ENCODE measurements at regions not wholly inside any gene's neighbourhood (a gene's known extent, or its start where the extent isn't known, plus 50 kb on each side); places are given as distances from the start of the nearest gene placed in this dataset.

DNA sequence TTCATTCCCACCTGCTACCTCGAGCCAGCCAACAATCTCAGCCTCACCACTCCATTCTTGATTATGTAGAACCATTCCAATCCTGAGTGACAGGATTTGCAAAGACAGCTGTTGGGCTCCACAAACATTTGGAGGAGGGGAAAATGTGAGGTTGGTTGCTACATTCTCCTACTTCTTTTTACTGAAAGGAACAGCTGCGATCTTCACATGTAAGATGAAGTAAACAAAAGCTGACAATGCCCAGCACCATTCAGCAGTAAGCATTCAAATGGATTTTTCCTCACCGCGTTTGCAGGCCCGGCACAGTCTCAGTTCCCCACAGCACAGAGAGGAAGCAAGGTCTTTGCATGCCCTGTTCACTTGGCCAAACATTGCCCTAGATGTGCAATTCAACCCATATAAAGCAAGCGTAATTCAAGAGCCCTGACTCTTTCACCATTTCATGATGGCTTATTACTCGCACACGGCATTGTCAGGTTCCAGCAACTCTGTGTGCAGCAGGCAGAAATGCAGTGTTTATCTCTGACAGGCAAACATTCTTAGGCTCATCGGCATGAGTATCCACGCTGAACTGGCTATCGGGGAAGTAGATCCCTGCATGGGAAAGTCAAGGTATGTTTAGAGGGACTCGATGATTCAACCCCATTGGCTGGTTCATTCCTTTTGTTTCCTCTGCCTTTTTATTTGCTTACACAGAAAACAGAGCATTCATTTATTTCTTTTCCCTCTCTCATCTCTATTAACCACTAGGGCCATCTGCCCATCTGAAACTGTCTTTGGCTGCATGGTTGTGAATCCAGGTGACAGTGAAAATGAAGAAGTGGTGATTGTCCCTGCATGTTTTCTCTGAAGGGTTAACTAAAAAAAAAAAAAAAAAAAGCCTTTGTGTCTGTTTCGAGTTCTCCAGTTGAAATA, 236.1 kb upstream of the PLEKHG7 start:
- Histone ChIP-seq H2AFZ (ENCODE audit: low read length) (peak overlapping the region; percentile 65), H3K4me1 (ENCODE audit: low read length) (peaks cover 88% of the 10 kb centered on the region)

DNA sequence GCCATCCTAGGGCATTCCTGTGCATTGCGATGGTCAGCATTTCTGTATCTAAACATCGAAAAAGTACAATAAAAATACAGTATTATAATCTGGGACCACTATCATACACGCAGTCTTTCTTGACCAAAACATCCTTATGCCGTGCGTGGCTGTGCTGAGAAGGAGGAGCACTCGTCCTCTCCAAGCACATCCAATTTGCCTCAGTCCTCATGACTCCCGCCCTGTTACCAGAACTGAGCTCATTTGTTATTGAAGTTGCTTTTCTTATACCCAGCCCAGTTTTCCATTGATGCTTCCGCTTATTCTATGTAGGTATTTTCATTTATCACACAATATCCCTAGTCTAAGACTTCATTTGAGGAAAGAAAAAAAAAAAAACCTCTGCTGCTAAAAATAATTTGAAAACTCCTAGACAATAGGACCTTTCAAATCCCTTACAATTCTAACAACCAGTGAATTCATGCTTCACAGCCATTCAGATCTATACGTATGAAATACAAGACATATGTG, 236.9 kb upstream of the PLEKHG7 start:
- Histone ChIP-seq H3K27ac (ENCODE audit: low read length) (peak overlapping the region; percentile 97), H3K9me2 (replicated peaks; ENCODE audit: insufficient read depth, low read length) (no peaks in the 10 kb centered on the region), H3K4me3 (ENCODE audit: low read length) (0 out of 2 replicates have a peak overlapping the region, but pooled peaks have one; percentile 54), H4K20me1 (ENCODE audit: insufficient read depth, low read length) (no peaks in the 10 kb centered on the region), H3K36me3 (replicated peaks; ENCODE audit: insufficient read depth, low read length) (no peaks in the 10 kb centered on the region), H3K9ac (ENCODE audit: low read length) (peak overlapping the region; percentile 62; the same call in 1 of the 2 replicates), H3K79me2 (ENCODE audit: low read length) (no peaks in the 10 kb centered on the region), H3K4me2 (ENCODE audit: low read depth, low read length) (peak overlapping the region; percentile 93), H3K9me3 (replicated peaks; ENCODE audit: insufficient read depth, low read length) (no peaks in the 10 kb centered on the region), H3F3A (ENCODE audit: insufficient read depth, low read length) (peaks cover 60% of the 10 kb centered on the region), H3K4me1 (ENCODE audit: low read length) (peaks cover 88% of the 10 kb centered on the region), H3K27me3 (replicated peaks; ENCODE audit: insufficient read depth, low read length) (no peaks in the 10 kb centered on the region), H2AFZ (ENCODE audit: low read length) (peak overlapping the region; percentile 65)
- DNase-seq: no peak
- TF ChIP-seq EZH2phosphoT487 (IDR thresholded peaks at IDR 0.05; ENCODE audit: low read length) (no peak), EZH2 (optimal IDR thresholded peaks at IDR 0.05; ENCODE audit: low read depth, low read length) (no peak)
- TF ChIP-seq, protein P1, sequence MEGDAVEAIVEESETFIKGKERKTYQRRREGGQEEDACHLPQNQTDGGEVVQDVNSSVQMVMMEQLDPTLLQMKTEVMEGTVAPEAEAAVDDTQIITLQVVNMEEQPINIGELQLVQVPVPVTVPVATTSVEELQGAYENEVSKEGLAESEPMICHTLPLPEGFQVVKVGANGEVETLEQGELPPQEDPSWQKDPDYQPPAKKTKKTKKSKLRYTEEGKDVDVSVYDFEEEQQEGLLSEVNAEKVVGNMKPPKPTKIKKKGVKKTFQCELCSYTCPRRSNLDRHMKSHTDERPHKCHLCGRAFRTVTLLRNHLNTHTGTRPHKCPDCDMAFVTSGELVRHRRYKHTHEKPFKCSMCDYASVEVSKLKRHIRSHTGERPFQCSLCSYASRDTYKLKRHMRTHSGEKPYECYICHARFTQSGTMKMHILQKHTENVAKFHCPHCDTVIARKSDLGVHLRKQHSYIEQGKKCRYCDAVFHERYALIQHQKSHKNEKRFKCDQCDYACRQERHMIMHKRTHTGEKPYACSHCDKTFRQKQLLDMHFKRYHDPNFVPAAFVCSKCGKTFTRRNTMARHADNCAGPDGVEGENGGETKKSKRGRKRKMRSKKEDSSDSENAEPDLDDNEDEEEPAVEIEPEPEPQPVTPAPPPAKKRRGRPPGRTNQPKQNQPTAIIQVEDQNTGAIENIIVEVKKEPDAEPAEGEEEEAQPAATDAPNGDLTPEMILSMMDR (IDR thresholded peaks at IDR 0.05; ENCODE audit: low read length): no peak

More for the DNA sequence above, 236.1 kb upstream of the PLEKHG7 start:
- H3K36me3 ChIP-seq (replicated peaks; ENCODE audit: insufficient read depth, low read length): no peaks in the 10 kb centered on the region
- peak overlapping the region; percentile 97 for H3K27ac ChIP-seq (ENCODE audit: low read length)
- H4K20me1 ChIP-seq (ENCODE audit: insufficient read depth, low read length): no peaks in the 10 kb centered on the region
- peak overlapping the region; percentile 54 for H3K4me3 ChIP-seq (ENCODE audit: low read length)
- TF ChIP-seq EZH2 (optimal IDR thresholded peaks at IDR 0.05; ENCODE audit: low read depth, low read length): no peak
- peak; percentile 79 for DNase-seq
- H3K4me2 ChIP-seq (ENCODE audit: low read depth, low read length): peak overlapping the region; percentile 93
- peaks cover 55% of the 10 kb centered on the region for H3F3A ChIP-seq (ENCODE audit: insufficient read depth, low read length)
- no peaks in the 10 kb centered on the region for H3K27me3 ChIP-seq (replicated peaks; ENCODE audit: insufficient read depth, low read length)
- peak overlapping the region; percentile 62 for H3K9ac ChIP-seq (ENCODE audit: low read length)
- H3K9me3 ChIP-seq (replicated peaks; ENCODE audit: insufficient read depth, low read length): no peaks in the 10 kb centered on the region
- no peaks in the 10 kb centered on the region for H3K9me2 ChIP-seq (replicated peaks; ENCODE audit: insufficient read depth, low read length)
- no peaks in the 10 kb centered on the region for H3K79me2 ChIP-seq (ENCODE audit: low read length)

DNA sequence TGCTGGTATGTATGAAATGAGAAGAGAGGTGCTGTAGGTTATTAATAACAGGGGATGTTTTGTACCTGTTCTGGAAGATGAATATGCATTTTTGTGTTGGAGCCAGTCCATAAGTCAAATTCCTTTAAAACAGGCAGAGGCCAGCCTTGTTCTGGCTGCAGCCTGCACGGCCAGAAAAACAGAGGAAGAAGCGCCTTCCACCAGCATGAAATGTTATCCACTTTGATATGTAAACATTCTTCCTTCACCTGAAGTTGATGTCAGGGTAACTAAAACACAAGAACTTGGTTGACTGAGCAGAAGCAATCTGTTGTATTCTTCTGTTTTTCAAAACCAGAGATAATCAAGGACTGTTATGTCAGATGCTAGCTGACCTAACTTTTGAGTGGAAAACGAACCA, 237.9 kb upstream of the PLEKHG7 start:
- H3K27me3 ChIP-seq (replicated peaks; ENCODE audit: insufficient read depth, low read length): no peaks in the 10 kb centered on the region
- H3K9ac ChIP-seq (ENCODE audit: low read length): no peak overlapping the region
- H3K36me3 ChIP-seq (replicated peaks; ENCODE audit: insufficient read depth, low read length): no peaks in the 10 kb centered on the region
- no peaks in the 10 kb centered on the region for H3K9me2 ChIP-seq (replicated peaks; ENCODE audit: insufficient read depth, low read length)
- H3K9me3 ChIP-seq (replicated peaks; ENCODE audit: insufficient read depth, low read length): no peaks in the 10 kb centered on the region
- DNase-seq: no peak
- no peak overlapping the region for H3K4me2 ChIP-seq (ENCODE audit: low read depth, low read length)
- no peaks in the 10 kb centered on the region for H3K79me2 ChIP-seq (ENCODE audit: low read length)
- peaks cover 90% of the 10 kb centered on the region for H3K4me1 ChIP-seq (ENCODE audit: low read length)
- peaks cover 68% of the 10 kb centered on the region for H3F3A ChIP-seq (ENCODE audit: insufficient read depth, low read length)
- no peaks in the 10 kb centered on the region for H4K20me1 ChIP-seq (ENCODE audit: insufficient read depth, low read length)
- H3K4me3 ChIP-seq (ENCODE audit: low read length): no peak overlapping the region
- no peak overlapping the region for H2AFZ ChIP-seq (ENCODE audit: low read length)
- no peak overlapping the region for H3K27ac ChIP-seq (ENCODE audit: low read length)
- TF ChIP-seq EZH2phosphoT487 (IDR thresholded peaks at IDR 0.05; ENCODE audit: low read length) (no peak), EZH2 (optimal IDR thresholded peaks at IDR 0.05; ENCODE audit: low read depth, low read length) (no peak)
- TF ChIP-seq, protein P1 (IDR thresholded peaks at IDR 0.05; ENCODE audit: low read length): no peak
